Ramos (cell line): ENCODE measurements at regions not wholly inside any gene's neighbourhood (a gene's known extent, or its start where the extent isn't known, plus 50 kb on each side); places are given as distances from the start of the nearest gene placed in this dataset.

Experiments
- in situ Hi-C: fragments of 300-500 bp; cut with MboI; formaldehyde crosslinking; loops from one replicate; pipeline ENCODE4 v1.14.3; 2022; ENCODE audit warnings: low sequenced_read_pairs; ENCODE audit not compliant: unreplicated experiment

DNA sequence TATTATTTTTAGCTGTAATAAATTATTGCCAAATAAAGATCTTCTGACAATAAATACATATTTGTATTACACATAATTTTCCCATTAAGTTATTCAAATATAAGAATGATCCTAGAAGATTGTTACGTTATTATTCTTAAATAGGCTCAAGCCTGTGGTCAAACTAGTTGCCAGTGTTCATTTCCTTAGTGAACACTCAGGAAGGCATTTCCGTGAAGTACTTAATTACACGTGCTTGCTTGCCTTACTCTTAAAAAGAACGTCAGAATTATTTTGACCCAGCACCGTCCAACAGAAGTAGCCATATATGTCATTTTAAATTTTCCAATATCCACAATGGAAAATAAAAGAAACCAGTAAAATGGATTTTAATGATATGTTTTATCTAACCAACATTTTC lies 249.8 kb downstream of the TXNL1 start:
- in situ Hi-C loops: no loop called here

DNA sequence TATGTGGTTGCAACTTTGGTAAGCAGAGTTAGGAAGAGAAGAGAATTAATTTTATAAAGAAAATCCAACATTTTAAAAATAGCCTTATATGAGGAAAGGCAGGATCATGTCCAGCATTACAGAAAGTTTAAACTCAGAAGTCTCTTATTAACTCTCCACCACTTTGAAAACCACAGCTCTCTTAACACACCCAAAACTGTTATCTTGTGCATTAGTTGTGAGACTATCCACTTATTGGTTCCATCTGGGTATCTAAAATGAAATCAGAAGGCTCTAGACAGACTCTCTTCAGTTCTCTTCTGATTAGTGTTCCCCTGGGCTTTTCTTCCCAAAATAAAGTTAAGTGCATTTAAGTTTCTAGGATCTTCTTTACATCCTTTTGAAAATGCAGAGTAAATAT lies 251.5 kb downstream of the TXNL1 start:
- in situ Hi-C loops: no loop called here

DNA sequence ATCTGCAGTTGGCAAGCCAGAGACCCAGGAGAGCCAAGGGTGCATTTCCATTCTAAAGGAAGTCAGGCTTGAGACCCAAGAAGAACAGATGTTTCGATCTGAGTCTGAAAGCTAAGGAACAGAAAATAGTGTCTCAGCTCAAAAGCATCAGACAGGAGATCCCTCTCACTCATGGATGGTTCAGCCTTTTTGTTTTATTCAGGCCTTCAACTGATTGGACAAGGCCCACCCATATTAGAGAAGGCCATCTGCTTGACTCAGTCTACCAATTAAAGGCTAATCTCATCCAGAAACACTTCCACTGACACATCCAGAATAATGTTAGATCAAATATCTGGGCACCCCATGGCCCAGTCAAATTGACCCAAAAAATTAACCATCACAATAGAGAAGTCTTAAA lies 255.0 kb downstream of the TXNL1 start:
- in situ Hi-C loops: no loop called here

DNA sequence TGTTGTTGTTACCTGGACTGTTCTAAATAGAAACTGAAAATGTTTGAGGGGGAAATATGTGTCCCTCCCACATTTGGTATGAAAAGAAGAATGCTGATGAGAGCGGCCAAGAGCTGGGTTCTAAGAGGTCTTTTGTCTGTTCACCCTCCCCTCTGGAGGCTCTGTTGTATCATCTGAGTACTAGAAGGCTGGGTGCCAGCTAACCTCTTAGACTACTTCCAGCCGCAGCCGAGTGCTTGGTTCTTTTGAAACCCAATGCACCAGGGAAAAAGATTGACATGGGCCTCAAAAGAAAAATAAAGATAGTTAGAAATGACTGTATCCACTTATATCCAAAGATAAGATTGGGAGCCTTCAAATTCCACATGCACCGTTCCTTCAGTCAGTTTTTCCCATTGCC lies 255.9 kb downstream of the TXNL1 start:
- in situ Hi-C loops: no loop called here

DNA sequence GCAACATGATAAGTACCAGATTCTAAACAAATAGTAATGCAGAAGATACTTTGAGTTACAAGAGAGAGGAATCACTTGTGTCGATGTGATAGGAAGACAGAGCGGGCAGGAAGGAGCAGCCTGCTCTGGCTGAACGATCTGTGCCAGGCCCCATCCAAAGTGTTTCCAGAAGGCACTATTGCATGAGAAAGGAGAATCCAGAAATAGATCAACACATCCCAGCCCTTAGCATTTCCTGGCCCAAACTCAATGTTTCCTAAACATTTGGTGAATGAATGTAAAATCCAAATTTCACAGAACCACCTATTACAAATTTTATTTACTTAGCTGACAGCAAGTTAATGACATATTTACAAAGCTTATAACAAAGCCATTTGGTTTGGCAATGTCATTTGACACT lies 257.2 kb downstream of the TXNL1 start:
- in situ Hi-C loops: no loop called here

DNA sequence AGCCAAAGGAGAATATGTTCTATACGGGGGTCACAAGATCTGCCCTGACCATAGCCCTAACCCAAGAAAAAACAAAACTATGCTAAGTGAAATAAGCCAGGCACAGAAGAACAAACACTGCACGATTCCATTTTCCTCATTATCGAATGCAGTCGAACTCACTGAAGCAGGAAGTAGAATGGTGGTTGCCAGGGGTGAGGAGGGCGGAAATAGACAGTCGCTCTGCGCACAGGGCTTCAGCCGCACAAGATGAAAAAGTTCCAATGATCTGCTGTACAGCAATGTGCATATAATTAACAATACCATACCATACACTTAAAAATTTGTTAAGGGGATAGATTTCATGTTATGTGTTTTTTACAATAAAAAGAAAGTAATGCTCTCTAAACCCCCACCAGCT lies 257.7 kb downstream of the TXNL1 start:
- in situ Hi-C loops: no loop called here

DNA sequence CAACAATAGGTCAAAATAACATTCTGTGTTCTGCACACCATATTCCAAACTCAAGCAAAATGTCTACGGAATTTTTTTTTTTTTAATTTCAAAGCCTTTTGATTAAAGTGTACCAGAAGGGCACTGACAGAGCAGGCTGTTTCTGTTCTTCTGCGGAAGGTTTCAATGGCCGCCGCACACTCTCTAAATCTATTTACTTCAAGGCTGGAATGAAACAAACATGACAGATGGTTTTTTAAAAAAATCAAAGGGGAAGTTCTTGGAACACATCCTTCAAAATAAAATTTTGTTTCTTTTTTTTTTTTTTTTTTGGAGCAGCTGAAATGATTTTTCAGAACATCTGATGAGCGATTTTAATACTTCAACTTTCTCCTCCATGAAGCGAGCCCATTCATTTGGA lies 259.1 kb downstream of the TXNL1 start:
- in situ Hi-C loops: no loop called here

DNA sequence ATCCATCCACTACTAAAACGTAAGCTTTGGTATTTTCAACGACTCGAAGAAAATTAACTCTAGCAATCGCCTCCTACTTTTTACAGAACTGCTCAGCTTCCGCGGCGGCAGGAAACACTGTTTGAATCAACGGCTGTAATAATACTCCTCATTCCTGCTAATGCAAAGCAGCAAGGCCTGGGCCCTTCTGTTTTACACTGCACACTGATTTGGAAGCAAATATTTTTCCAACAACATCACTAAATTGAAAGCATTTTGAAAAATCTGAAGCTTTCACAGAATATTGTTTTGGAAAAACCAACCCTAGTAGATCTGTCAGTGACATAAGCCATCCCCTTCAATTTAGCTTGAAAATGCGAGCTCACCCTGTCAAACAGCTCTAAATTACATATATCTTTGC lies 261.2 kb downstream of the TXNL1 start:
- in situ Hi-C loops: no loop called here

DNA sequence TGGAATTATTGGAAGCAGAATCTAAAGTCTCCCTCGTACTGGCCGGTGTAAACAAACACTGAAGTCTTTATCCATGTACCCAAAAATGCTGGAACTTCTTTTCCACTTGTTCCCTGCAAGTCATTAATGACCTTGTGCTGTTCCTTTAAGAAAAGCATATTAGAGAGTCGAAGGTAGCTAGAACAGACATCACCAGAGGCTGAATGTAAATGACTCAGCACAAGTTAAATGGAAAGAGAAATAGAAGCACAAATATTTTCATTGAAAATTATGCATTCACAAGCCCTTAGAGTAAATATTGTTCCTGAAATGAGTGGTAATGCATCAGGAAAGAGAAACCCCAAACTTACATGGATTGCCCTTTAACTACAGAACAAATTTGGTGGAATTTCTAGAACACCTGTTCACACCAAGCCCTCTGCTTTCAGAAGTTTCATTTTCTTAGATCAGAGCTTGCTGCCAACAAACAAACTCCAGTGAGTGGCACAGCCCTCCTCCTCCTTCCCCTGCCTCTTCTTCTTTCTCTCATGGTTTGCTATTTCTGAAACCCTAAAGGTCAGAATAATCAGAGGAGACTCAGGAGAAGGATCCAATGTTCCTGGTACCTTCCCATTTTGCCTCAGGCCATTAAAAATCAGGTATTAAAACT lies 264.3 kb downstream of the TXNL1 start:
- in situ Hi-C loops: no loop called here

DNA sequence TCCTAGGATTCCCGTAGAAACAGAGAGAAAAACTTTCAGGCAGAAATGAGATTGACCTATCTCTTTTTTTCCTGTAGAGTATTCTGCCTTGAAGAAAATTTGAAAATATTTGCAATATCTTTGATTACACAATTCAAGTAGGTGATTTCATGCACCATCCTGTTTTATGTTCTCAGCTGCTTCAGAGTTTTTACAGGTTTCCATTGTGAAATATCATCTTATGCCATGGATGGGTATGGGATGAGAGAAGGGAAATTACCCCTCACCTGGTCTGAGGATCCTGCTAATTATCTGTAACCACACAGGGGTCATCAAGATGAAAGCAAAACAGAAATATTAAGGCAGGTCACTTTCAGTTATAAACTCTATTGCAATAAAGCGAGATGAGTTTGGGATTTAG lies 264.8 kb downstream of the TXNL1 start:
- in situ Hi-C loops: no loop called here

DNA sequence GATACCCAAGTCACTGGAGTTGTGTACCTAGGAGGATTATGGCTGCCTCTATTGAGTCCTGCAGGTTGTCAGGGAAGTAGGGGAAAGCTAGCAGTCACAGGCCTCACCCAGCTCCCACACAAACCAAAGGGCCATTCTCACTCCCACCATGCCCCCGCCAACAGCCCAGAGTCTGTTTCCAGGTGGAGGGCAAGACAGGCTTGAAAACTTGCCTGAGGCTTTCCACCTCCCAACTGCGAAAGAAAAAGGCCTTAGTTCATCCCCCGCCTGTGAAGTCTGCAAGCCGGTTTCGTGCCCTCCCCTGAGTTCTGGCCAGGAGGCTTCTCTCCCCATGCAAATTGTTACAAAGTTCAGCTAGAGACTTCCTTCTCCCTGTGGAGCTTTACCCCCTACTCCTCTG lies 270.3 kb downstream of the TXNL1 start:
- in situ Hi-C loops: no loop called here

DNA sequence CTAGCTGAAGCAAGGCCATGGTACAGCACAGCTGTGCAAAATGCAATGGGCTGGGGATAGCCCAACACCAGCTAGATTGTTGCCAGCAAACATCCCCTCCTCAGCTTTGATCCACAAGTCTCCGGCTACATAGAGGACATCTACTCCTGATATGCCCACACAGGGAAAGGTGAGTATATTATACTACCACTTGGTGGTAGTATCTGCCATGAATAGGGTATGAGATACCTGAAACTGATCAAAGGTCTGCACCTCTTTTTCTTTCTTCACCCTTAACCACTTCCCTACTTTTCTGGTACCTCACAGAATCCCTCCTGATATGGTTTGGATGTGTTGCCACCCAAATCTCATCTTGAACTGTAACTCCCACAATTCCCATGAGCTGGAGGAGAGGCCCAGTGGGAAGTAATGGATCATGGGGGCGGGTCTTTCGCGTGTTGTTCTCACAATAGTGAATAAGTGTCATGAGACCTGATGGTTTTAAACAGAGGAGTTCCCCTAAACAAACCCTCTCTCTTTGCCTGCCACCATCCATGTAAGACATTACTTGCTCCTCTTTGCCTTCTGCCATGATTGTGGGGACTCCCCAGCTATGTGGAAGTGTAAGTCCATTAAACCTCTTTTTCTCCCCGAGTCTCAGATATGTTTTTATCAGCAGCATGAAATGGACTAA lies 279.6 kb downstream of the TXNL1 start:
- in situ Hi-C loops: no loop called here

DNA sequence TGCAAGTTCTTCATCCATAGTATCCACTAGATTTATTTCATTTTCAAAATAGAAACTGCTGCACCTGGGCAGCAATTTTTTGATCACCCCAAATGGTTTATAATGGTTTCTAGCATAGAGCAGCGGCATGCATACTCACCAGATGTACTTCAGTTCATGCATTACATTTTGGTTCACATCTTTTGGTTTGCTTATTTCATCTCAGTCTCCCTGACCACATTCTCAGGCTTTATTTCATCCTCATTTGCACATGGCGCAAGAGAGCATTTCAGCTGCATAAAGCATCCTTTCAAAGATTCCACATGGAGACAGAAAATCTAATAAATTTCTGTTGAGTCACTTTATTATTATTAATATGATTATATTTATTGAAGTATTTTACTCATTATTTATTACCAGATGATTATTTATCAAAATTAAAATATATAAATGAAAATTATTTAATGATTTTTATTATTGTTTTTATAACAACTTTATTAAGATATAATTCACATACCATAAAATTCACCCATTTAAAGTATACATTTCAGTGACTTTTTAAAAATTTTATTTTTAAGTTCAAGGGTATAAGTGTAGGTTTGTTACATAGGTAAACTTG lies 284.6 kb downstream of the TXNL1 start:
- in situ Hi-C loops: no loop called here

DNA sequence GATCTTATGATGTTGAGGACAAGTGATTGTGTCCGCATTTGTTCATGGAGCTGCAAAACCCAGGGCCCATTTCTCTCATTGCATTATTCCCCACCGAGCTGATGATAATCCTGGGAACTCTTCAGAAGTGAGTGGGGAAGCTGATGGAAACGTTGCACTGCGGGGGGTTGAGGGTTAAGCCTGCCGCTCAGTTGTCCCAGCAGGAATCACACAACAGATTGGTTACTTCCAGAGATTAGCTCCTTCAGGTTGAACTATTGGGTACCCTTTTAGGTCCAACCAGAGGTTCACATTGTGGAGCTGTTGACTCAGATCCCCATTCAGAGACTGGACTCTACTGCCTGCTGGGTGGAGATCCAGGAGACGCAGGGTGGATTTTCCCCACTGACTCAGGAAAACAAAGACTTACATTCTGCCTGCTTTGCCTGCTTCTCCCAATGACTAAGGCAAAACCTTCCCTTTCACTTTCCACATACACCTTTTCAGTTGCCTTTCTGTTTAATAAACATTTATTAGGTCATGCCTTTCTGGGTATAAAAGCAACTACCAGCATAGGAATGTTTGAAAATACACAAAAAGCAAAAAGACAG lies 286.4 kb downstream of the TXNL1 start:
- in situ Hi-C loops: no loop called here

DNA sequence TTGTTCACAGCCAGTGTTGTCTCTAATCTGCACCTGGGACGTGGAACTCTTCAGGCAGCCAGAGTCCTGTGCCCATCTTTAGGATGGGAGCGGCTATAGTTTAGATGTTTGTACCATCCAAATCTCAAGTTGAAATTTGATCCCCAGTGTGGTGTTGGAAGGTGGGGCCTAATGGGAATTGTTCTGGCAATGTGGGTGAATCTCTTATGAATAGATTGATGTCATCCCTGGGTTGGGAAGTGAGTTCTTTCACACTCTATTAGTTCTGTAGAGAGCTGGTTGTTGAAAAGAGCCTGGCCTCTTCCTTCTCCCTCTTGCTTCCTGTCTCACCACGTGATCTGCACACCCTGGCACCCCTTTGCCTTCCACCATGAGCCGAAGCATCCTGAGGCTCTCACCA lies 300.9 kb downstream of the TXNL1 start:
- in situ Hi-C loops: no loop called here

DNA sequence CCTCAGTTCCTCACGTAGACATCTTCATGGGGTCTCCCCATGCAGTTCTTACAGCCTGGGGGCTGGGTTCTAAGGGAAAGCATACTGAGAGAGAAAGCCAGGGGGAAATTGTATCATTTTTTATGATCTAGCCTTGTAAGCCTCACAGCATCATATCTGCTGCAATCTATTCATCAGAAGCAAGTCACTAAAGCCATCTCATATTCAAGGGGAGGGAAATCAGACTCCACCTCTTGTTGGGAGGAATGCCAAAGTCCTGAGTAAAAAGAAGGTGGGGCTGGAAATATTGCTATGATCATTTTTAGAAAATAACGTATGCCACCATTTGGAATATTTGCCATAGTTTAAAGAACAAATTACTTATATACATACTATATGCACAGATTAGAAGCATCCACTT lies 304.6 kb downstream of the TXNL1 start:
- in situ Hi-C loops: no loop called here

DNA sequence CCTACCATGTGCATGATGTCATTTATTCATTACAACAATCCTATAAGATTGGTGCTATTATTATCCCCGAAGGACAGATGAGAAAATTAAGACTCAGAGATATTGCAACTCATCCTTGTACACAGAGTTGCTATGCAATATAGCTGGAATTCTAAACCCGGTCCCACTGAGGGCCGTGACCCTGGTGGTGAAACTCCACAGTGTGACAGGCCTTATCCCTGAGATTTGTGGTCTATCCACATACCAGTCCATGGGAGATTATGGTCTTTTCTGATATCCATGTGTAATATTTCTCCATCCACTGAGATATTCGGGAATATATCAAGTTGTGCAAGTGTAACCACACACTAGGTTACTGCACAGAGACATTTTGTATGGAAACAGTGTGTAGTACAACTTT lies 305.2 kb downstream of the TXNL1 start:
- in situ Hi-C loops: no loop called here

DNA sequence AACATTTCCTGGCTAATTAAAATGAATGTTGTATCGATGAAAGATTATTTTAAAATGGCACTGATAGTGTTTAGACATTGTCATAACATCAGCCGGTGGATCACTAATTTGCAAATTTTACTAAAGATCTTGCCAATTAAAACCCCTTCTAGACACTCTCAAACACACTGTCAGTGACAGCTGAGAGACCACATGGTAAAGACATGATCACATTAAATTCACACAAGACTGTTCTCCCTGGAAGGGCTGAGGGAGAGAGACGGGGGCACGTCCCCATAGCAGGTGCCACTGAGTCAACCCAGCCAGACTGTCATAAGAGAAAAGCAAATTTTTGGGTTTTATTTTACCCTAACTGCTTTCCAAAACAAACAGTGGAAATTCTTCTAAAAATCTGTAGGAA lies 306.0 kb downstream of the TXNL1 start:
- in situ Hi-C loops: no loop called here

DNA sequence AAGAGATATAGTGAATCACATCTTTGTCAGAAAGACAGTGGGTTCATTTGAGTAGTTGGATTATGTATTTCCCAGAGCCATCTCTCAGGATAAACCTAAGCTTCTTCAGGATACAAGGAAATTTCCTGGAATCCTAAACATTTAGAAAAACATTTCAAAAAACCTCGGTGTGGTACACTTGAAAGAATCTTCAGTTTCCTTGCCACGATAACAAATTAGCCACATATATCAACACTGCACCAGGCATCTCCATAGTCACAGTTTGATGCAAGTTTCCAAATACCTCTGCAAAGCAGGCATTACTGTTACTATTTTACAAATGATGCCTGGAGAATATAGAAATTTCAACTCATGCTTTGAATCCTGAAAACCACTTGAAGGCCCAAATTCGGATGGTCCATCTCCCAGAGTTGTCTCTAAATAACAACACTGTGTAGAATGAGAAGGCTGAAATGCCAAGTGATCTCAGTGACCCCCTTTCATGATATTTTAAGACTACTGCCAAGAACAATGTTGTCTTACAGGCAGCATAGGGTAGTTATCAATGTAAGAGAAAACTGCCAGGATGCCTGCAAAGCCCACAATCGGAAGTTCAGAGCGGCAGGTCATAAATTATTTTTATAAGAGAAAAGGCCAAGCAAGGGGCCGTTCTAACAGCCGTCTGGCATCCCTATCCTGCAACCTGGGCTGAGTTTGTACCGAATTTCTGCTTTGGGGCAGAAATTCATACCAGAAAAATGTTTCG lies 307.9 kb downstream of the TXNL1 start:
- in situ Hi-C loops: no loop called here

DNA sequence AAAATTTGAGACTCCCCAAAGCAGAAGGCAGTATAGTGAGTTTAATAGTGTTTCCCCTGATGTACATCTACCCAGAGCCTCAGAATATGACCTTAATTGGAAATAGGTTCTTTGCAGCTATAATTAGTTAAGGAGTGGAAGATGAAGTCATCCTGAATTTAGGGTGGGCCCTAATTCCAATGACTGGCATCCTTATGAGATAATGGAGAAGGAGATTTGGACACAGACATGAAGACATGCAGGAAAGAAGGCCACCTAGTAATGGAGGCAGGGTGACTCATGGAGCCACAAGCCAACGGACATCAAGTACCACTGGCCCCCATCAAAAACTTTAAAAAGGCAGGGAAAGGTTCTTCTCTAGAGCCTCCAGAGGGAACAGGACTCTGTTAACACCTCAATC lies 308.9 kb downstream of the TXNL1 start:
- in situ Hi-C loops: no loop called here
